Dendritic cell treated with granulocyte-macrophage colony-stimulating factor and Interleukin-4, amounts not matched to agents 40 ng/mL and 50 ng/mL, for 4 days (primary cell): ENCODE measurements at regions not wholly inside any gene's neighbourhood (a gene's known extent, or its start where the extent isn't known, plus 50 kb on each side); places are given as distances from the start of the nearest gene placed in this dataset.

Source experiments
- H3K27ac Mint-ChIP-seq: one replicate; pipeline ENCODE4 v1.8.0; 2022; ENCODE audit warnings: mild to moderate bottlenecking, mixed read lengths
- H3K27me3 Mint-ChIP-seq: one replicate; pipeline ENCODE4 v1.8.0; 2022; ENCODE audit warnings: mild to moderate bottlenecking, mixed read lengths
- H3K36me3 Mint-ChIP-seq: one replicate; pipeline ENCODE4 v1.8.0; 2022; ENCODE audit warnings: low read depth, mixed read lengths
- H3K4me1 Mint-ChIP-seq: one replicate; pipeline ENCODE4 v1.8.0; 2022; ENCODE audit warnings: low read depth, mixed read lengths
- H3K4me3 Mint-ChIP-seq: one replicate; pipeline ENCODE4 v1.8.0; 2022; ENCODE audit warnings: mild to moderate bottlenecking, moderate library complexity, mixed read lengths
- H3K9me3 Mint-ChIP-seq: one replicate; pipeline ENCODE4 v1.8.0; 2022; ENCODE audit warnings: mixed read lengths
- intact Hi-C: fragments of 100-400 bp; cut with micrococcal nuclease; formaldehyde crosslinking; loops from one replicate; pipeline ENCODE4 v1.15.0; 2022

DNA sequence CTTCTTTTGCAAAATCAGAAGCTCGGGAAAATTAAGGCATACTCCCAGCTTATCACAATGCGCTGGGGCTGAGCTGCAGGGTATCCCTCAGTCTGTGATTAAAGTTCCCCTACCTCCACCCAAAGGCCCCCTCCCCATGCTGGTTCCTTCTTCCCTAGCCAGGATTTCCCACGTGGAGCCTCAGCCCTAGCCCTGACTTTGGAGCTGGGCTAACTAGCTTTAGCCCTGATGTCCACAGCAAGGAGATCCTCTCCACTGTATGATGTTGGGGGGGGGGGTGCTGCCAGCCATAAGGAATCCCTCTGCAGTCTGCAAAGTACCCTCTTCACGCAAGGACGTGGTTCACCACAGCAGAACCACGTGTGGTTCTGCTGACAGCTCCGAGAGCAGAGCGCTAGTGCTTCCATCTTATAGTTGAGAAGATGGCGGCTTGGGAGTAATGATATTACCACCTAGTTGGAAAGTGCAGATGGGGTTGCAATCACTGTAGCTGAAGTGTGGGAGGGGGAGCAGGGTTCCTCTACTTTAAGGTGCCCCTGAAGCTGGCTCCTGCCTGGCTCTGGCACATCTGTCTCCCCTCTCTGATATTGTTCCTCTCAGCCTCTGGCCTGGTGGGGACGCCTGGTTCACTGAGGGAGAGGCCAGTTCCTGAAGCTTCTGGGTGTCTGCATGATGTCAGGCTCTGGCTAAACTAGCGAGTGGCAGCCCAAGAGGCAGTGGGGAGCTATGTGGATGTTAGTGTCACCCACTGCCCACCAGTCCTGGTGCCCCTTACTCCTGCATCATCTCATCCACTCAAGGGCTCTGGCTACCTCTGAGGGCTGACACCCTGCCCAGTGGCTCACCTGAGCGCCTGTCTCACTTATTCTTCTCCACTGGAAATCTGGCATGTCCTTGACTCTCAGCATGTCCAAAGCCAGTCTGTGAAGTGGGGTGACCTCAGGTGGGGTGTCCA is 270.7 kb downstream of the RPS24 start:
- intact Hi-C loops = loop anchor here (5.0 kb wide), 1 partner anchor 47 kb away; no protein-coding TSS in a partner anchor
- peaks cover 39% of the 10 kb centered on the region for H3K4me1 Mint-ChIP-seq
- peaks cover 4% of the 10 kb centered on the region for H3K36me3 Mint-ChIP-seq
- no peak overlapping the region for H3K4me3 Mint-ChIP-seq
- no peaks in the 10 kb centered on the region for H3K9me3 Mint-ChIP-seq
- peaks cover 21% of the 10 kb centered on the region for H3K27me3 Mint-ChIP-seq
- no peak overlapping the region for H3K27ac Mint-ChIP-seq

GRCh38 chr10:78305311-78305710 is 271.6 kb downstream of the RPS24 start:
- intact Hi-C loops = no loop called here
- Mint-ChIP-seq H3K9me3 (no peaks in the 10 kb centered on the region), H3K4me3 (no peak overlapping the region), H3K27me3 (peaks cover 26% of the 10 kb centered on the region), H3K36me3 (peaks cover 4% of the 10 kb centered on the region), H3K27ac (no peak overlapping the region), H3K4me1 (peaks cover 35% of the 10 kb centered on the region)

DNA sequence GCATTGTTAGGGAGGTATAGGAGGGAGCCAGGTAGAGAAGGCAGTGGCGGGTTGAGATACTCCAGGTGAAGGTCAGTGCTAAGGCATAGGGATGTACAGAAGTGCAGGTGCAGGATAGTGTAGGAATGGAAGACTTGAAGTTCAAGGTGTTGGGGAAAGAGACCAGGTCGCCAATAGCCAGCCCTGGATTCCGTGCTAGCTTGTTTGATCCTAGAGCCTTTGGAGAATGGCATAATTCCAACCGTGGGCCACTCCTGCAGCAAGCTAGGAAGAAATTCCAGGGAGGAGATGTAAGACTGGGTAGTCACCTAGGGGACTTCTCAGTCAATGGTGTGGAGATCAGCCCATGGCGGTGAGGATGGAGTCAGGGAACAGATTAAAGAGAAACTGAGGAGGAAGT is 272.7 kb downstream of the RPS24 start:
- Mint-ChIP-seq H3K9me3 (no peaks in the 10 kb centered on the region), H3K27ac (no peak overlapping the region), H3K27me3 (peaks cover 26% of the 10 kb centered on the region), H3K4me3 (no peak overlapping the region), H3K36me3 (peaks cover 4% of the 10 kb centered on the region), H3K4me1 (peaks cover 27% of the 10 kb centered on the region)
- intact Hi-C loops = no loop called here

DNA sequence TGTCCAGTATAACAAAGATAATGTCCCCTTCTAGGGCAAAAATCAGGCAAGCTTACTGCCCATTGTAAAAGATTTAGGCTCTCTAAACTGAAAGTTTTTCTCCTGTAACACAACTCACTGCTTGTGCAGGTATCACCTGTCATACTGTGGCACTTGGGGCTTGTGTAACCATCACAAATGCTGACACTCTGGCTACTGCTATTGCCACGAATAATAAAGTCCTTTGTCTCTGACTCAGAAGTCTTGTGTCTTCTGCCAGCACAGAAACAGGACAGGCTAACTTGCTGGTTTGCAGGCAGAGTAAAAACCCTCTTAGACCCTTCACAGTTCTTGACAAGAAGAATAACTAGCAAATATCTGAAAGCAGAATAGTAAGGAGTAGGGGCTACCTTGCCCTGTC is 273.9 kb downstream of the RPS24 start:
- intact Hi-C loops = no loop called here
- Mint-ChIP-seq H3K4me1 (peaks cover 14% of the 10 kb centered on the region), H3K27ac (no peak overlapping the region), H3K4me3 (no peak overlapping the region), H3K9me3 (no peaks in the 10 kb centered on the region), H3K36me3 (peaks cover 4% of the 10 kb centered on the region), H3K27me3 (peaks cover 27% of the 10 kb centered on the region)

DNA sequence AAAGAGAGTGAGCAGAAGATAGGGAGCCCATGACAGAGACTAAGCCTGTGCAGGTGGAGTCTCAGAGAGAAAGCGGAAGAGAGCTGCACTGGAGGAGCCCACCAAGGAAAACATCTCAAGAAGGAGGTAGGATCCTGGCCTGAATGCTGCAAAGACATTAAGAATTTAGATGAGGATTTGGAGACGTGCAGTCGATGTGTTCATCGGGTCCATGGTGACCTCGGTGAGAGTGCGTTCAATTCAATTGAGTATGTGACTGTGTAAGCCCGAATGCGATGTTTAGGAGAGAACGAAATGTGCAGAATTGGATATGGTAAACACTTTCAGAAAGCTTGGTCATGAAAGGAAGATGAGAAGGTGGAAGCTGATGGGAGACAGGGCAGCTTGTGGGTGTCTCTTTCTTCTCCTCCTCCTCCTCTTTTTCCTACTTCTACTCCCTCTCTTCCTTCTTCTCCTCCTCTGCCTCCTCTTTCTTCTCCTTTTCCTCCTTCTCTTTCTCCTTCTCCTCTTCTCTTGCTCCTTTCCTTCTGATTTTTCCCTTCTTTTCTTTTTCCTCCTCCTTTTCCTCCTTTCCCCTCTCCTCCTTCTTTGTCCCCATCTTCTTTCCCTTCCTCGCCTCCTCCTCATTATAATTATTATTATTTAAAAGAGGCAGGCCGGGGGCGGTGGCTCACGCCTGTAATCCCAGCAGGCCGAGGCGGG is 276.0 kb downstream of the RPS24 start:
- no peaks in the 10 kb centered on the region for H3K9me3 Mint-ChIP-seq
- no peak overlapping the region for H3K27ac Mint-ChIP-seq
- intact Hi-C loops = loop anchor here (5.0 kb wide), 1 partner anchor 262 kb away; no protein-coding TSS in a partner anchor
- no peaks in the 10 kb centered on the region for H3K36me3 Mint-ChIP-seq
- H3K27me3 Mint-ChIP-seq = peaks cover 24% of the 10 kb centered on the region
- H3K4me1 Mint-ChIP-seq = peaks cover 10% of the 10 kb centered on the region
- H3K4me3 Mint-ChIP-seq = no peak overlapping the region

GRCh38 chr10:78310481-78311080 is 276.9 kb downstream of the RPS24 start:
- Mint-ChIP-seq H3K4me3 (no peak overlapping the region), H3K4me1 (peaks cover 7% of the 10 kb centered on the region), H3K9me3 (no peaks in the 10 kb centered on the region), H3K27ac (no peak overlapping the region), H3K36me3 (no peaks in the 10 kb centered on the region), H3K27me3 (peaks cover 20% of the 10 kb centered on the region)
- intact Hi-C loops = loop anchor here (5.0 kb wide), 1 partner anchor 263 kb away; no protein-coding TSS in a partner anchor

DNA sequence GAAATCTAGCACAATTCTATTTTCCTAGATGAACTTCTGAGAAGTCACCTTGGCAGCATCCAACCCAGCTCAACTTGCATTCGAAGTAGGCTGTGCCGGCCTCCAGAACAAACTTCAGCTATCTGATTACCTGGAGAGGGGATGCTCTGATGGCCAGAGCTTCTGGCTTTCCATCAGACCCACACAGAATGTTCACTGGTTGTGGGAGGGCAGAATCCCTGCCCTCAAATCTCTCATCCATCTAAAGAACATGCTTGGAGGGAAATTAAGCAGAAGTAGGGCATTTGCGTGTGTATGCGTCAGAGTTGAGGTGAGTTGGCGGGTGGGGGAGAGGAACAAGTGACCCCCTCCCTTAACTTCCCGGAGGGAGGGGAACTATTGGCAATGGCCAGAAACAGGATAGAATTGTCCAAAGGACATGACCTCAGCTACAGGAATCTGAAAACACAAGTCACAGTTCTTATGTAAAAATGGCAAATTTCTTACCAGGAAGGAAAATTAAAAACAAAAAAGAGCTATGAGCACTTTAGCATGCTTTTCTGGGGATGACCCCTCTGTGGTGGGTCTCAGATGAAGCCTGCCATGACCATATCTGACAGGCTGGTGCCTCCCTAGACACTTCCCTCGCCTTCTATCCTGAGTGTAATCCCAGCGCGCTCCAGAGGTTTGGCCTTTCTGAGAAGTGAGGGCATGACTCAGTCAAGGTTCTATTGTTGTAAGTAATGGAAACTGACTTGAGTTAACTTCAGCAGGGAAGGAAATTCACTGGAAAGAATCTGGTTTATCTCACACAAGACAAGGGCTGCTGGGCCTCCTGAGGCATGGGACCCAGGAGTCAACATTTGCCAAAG is 278.8 kb downstream of the RPS24 start:
- peaks cover 8% of the 10 kb centered on the region for H3K27me3 Mint-ChIP-seq
- H3K9me3 Mint-ChIP-seq = no peaks in the 10 kb centered on the region
- intact Hi-C loops = loop anchor here (5.0 kb wide), 1 partner anchor 265 kb away; no protein-coding TSS in a partner anchor
- no peak overlapping the region for H3K4me3 Mint-ChIP-seq
- peaks cover 4% of the 10 kb centered on the region for H3K4me1 Mint-ChIP-seq
- no peaks in the 10 kb centered on the region for H3K36me3 Mint-ChIP-seq
- H3K27ac Mint-ChIP-seq = no peak overlapping the region

DNA sequence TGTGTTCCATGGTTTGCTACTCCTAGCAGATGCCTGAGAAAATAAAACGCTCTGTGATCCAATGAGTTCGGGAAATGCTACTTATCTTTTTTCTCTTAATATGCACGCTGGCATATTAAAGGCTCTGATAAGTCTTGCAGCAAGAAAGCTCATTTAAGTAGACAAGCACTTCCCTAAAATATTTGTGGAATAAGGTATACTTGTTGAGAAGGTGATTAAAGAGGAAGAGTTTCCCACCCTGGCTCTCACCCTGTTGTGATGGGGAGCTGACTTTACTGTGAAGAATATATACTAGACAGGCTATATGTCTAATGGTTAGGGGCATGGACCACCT is 279.4 kb downstream of the RPS24 start:
- Mint-ChIP-seq H3K27ac (no peak overlapping the region), H3K36me3 (no peaks in the 10 kb centered on the region), H3K27me3 (peaks cover 8% of the 10 kb centered on the region), H3K4me1 (peaks cover 4% of the 10 kb centered on the region), H3K4me3 (no peak overlapping the region), H3K9me3 (no peaks in the 10 kb centered on the region)
- intact Hi-C loops = loop anchor here (5.0 kb wide), 1 partner anchor 266 kb away; no protein-coding TSS in a partner anchor

DNA sequence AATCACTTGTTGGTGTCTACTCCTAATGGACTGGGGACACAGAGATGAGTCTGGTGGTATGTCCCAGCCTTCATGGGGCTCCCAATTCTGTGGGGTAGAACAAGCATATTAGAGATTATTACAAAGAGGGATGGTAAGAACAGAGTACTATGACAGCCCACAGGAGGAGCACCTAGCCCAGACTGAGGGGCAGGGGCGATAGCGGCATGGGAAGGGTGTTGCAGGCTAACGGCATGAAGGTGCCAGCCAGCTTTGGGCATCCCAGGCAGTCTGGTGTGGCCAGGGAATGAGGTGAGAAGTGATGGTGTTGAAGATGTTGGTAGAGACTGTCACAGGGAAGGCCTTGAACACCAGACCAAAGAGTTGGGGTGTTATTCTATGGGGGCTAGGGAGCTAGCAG is 280.0 kb downstream of the RPS24 start:
- no peak overlapping the region for H3K4me3 Mint-ChIP-seq
- intact Hi-C loops = loop anchor here (5.0 kb wide), 1 partner anchor 266 kb away; no protein-coding TSS in a partner anchor
- peaks cover 4% of the 10 kb centered on the region for H3K4me1 Mint-ChIP-seq
- H3K9me3 Mint-ChIP-seq = no peaks in the 10 kb centered on the region
- no peaks in the 10 kb centered on the region for H3K36me3 Mint-ChIP-seq
- H3K27me3 Mint-ChIP-seq = peaks cover 8% of the 10 kb centered on the region
- H3K27ac Mint-ChIP-seq = no peak overlapping the region

DNA sequence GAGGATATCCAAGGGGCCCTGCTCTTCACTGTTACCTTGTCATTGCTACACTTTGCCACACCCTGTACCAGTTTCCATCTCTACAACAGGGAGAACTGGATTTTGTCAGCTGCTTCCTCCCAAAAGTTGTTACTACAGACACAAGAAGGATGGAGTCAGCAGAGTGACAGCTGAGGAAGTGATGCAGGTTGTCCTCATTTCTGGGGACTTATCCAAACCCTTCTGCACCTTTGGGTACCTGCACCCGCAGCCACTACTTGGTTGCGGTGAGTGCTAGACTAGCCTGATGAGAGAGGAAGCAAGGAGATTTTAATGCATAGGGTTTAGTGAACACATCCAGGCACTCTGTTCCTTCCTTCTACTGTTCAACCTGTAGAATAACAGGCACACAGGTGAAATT is 281.0 kb downstream of the RPS24 start:
- no peaks in the 10 kb centered on the region for H3K9me3 Mint-ChIP-seq
- intact Hi-C loops = loop anchor here (5.0 kb wide), 1 partner anchor 267 kb away; no protein-coding TSS in a partner anchor
- H3K36me3 Mint-ChIP-seq = no peaks in the 10 kb centered on the region
- peaks cover 3% of the 10 kb centered on the region for H3K27me3 Mint-ChIP-seq
- no peak overlapping the region for H3K4me3 Mint-ChIP-seq
- no peak overlapping the region for H3K27ac Mint-ChIP-seq
- H3K4me1 Mint-ChIP-seq = peaks cover under 1% of the 10 kb centered on the region

DNA sequence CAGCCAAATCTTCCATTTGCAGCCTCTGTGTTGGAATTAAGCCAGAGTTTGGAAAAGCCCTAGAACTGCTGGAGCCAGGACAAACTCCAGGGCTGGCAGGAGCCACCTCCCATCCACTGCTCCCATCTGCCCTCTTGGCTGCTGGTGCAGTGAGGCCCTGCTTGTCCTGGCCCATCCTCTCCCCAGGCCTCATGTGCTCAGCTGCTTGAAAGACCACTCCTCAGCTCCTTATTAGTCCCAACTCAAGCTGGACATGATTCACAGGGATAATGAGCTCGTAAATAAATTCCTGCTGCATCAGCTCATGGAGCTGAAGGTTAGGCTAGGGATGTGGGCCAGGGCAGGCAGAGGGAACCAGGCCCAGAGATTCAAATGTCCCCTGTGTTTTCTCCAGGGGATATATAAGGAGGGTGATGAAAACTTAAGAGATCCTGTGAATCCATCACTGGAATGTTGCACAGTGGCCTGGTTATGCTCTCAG is 282.8 kb downstream of the RPS24 start:
- intact Hi-C loops = no loop called here
- Mint-ChIP-seq H3K27me3 (peaks cover 1% of the 10 kb centered on the region), H3K9me3 (no peaks in the 10 kb centered on the region), H3K4me3 (no peak overlapping the region), H3K4me1 (no peaks in the 10 kb centered on the region), H3K36me3 (no peaks in the 10 kb centered on the region), H3K27ac (no peak overlapping the region)

DNA sequence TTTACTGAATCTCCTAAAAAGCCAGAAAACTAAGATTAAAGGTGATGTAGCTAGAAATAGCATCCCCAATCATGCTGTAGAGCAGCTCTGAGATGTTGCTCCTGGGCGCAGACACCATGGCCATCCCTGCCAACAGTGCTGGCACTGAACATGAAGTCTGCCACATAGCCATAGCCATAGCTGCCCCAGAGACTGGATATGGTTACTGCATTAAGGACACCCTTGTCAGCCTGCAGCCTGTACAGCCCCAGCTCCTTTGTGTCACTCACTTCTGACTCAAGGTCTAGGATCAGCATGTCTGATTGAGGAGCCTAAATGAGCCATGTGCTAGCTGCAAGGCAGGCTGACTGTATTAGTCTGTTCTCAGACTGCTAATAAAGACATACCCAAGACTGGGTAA is 284.6 kb downstream of the RPS24 start:
- Mint-ChIP-seq H3K9me3 (no peaks in the 10 kb centered on the region), H3K36me3 (no peaks in the 10 kb centered on the region), H3K27me3 (no peaks in the 10 kb centered on the region), H3K4me1 (no peaks in the 10 kb centered on the region), H3K4me3 (no peak overlapping the region), H3K27ac (no peak overlapping the region)
- intact Hi-C loops = no loop called here

DNA sequence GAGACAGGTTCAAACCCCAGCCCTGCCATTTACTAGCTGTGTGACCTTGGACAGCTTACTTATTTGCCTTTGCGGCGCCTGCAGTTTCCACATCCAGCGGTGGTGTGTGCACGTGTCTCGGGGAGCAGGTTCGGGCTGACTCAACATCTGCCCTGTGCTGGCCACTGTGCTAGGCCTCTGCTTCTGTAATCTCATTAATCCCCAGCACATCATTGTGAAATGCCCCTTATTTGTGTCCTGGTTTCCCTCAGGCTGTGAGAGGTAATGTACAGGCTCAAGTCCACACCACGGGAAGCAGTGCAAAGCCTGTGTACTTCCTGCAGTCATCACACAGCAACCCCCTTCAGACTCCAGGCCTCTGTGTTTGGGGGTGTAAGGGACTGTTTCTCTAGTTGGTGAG is 285.7 kb downstream of the RPS24 start:
- Mint-ChIP-seq H3K4me1 (no peaks in the 10 kb centered on the region), H3K36me3 (no peaks in the 10 kb centered on the region), H3K27ac (no peak overlapping the region), H3K27me3 (no peaks in the 10 kb centered on the region), H3K4me3 (no peak overlapping the region), H3K9me3 (no peaks in the 10 kb centered on the region)
- intact Hi-C loops = no loop called here
